M059J (cell line): ENCODE measurements at regions not wholly inside any gene's neighbourhood (a gene's known extent, or its start where the extent isn't known, plus 50 kb on each side); places are given as distances from the start of the nearest gene placed in this dataset.
A peak's percentile ranks its signal among the peaks of the same experiment; 100 is the strongest.

Experiments used
- DNase-seq: peaks from one replicate; pipeline ENCODE4 v3.0.0-alpha.2; 2012; ENCODE audit warnings: low read depth

- DNase-seq, result no peak
These were observed 50.8 kb upstream of the OCM2 start for GRCh38 chr7:98040626-98041360.

GRCh38 chr7:98046816-98047215 is 56.8 kb upstream of the OCM2 start:
- DNase-seq, result no peak

GRCh38 chr7:98049034-98049433 is 57.6 kb upstream of the LMTK2 start:
- DNase-seq, result peak; percentile 74

- no peak for DNase-seq
These were observed 55.4 kb upstream of the LMTK2 start for GRCh38 chr7:98051118-98051744.

GRCh38 chr7:98054585-98054984 is 52.1 kb upstream of the LMTK2 start:
- DNase-seq, result peak; percentile 94

GRCh38 chr7:98056580-98056979 is 50.1 kb upstream of the LMTK2 start:
- no peak for DNase-seq
